ENCODE measurements at regions not wholly inside any gene's neighbourhood (a gene's known extent, or its start where the extent isn't known, plus 50 kb on each side); places are given as distances from the start of the nearest gene placed in this dataset.

DNA sequence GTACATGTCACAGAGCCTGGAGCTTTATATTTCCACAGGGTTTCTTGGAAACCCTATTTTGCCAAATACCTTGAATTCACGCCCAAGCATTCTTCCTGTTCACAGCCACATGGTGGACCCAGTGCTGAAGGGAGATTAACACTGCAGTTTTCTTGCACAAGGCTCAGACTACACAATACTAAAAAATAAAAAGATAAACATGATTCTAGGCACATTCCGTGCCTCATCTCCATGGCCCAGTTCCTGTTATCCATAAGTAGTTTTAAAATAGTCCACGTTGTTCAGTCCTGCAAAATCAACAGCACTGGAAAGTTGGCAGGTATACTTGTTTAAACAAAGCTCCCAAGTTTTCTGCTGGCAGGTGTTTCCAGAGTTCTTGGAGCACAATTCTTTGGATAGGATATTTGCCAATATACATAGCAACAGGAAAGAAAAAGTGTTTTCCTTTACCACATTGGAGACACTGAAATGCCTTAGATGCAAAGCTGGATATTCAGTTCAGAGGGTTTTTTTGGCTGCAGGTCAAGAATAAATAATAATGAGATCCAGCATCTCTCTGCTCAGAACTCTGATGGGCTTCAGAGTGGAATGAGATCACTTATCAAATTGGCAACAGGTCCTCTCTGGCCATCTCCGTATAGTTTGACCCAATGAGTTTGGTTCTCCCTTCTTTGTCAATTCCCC, 88.1 kb upstream of the TGFBR2 start:
- TF ChIP-seq POLR2AphosphoS5 (IDR thresholded peaks at IDR 0.05; ENCODE audit: borderline replicate concordance, low read depth, low read length): no peak
- no peak for TF ChIP-seq EZH2 (IDR thresholded peaks at IDR 0.05)
- no peak for TF ChIP-seq FOXP2 (optimal IDR thresholded peaks at IDR 0.05; ENCODE audit: control extremely low read depth, extremely low read length, insufficient read depth)
